ENCODE measurements at regions not wholly inside any gene's neighbourhood (a gene's known extent, or its start where the extent isn't known, plus 50 kb on each side); places are given as distances from the start of the nearest gene placed in this dataset.
A peak's percentile ranks its signal among the peaks of the same experiment; 100 is the strongest.

DNA sequence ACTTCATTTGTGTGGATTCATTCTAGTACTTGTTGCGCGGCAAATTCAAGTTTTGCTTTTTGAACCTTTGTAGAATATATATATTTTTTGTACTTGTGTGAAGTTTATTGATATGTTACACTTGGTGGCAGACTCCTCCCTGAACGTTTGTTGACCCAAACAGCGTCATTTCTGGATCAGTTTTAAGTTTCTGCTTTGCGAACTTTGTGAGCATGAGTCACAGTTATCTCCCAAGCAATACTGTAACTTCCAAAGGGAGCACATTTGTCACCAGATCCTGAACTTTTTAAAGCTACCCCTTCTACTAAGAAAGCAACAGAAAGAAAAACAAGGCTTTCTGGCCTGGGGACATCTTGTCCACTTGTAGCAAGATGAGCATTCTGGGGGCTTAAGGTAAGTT is 74.8 kb upstream of the CACNA2D3 start:
- DNase-seq (no peak), ATAC-seq (no peak)
- TF ChIP-seq, protein P1, sequence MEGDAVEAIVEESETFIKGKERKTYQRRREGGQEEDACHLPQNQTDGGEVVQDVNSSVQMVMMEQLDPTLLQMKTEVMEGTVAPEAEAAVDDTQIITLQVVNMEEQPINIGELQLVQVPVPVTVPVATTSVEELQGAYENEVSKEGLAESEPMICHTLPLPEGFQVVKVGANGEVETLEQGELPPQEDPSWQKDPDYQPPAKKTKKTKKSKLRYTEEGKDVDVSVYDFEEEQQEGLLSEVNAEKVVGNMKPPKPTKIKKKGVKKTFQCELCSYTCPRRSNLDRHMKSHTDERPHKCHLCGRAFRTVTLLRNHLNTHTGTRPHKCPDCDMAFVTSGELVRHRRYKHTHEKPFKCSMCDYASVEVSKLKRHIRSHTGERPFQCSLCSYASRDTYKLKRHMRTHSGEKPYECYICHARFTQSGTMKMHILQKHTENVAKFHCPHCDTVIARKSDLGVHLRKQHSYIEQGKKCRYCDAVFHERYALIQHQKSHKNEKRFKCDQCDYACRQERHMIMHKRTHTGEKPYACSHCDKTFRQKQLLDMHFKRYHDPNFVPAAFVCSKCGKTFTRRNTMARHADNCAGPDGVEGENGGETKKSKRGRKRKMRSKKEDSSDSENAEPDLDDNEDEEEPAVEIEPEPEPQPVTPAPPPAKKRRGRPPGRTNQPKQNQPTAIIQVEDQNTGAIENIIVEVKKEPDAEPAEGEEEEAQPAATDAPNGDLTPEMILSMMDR (IDR thresholded peaks at IDR 0.05), result no peak
- H3K9me3 ChIP-seq, result no peaks in the 10 kb centered on the region
- no peaks in the 10 kb centered on the region for H3K36me3 ChIP-seq
- H3K4me3 ChIP-seq, result no peak overlapping the region
- intact Hi-C loops (cut with DNase I), result no loop called here
- H3K4me1 ChIP-seq, result no peaks in the 10 kb centered on the region
- no peak overlapping the region for H3K27ac ChIP-seq
- no peaks in the 10 kb centered on the region for H3K27me3 ChIP-seq (ENCODE audit: low read depth)

DNA sequence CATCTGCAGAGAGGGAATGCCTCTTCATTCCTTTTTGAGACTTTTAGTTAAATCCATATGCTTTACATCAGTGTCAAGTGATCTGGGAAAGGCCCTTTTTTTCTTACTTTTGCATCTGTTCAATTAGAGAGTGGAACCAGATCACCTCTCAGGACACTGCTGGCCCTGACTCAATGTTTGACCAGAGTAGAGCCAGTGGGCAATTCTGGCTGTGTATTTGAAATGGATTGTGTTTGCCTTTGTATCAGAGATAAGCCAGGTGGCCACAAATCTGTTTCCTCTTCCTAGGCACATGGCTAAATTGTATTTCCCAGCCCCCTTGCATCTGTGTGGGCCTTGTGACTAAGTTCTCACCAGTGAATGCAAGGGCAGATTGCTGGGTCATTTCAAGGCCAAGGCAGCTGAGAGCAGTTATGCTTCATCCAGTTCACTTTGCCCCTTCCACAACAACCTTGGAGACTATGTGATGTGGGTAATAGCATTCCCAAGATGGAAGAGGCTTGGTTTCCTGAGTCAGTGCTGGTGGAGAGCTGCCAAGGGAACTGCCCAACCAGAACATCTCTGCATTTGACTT is 75.6 kb upstream of the CACNA2D3 start:
- no peak for DNase-seq
- Histone ChIP-seq H3K4me3 (no peak overlapping the region), H3K27me3 (ENCODE audit: low read depth) (no peaks in the 10 kb centered on the region), H3K36me3 (no peaks in the 10 kb centered on the region), H3K27ac (no peak overlapping the region), H3K9me3 (no peaks in the 10 kb centered on the region), H3K4me1 (no peaks in the 10 kb centered on the region)
- intact Hi-C loops (cut with DNase I), result no loop called here
- TF ChIP-seq, protein P1 (IDR thresholded peaks at IDR 0.05), result no peak
- ATAC-seq, result peak in 1 of 2 donors; percentile 22

DNA sequence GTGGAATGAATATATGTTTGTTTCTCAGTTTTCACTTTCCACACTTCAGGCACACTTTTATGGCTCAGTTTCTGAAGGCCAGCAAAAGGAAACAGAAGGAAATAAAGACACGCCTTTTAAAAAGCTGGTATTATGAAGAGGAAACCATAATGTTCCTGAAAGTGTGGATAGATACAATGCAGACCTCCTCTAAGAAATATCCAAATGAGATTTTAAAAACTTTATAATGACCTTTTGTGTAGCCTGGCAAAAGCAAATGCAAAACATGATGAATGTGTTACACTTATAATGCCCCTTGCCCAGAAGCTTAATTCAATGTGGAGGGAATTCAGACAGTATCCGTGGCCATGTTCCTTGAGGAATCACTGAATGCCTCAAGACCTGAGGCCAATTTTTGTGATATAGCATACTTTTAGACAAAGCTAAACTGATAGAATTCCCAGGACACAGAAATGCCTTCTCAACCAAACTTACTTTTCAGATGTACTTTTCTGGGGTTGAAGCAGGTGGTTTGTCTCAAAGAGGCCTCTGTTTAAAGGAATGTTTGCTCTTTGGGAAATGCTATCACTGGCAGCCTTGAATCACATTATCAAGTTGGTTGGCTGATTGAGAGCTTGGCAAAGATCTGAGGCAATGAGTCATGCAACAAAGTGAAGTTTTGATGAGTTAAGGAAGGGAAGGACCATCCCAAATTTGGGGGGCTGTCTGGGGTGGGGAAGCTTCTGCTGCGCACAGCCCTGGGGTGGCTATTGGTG is 77.1 kb upstream of the CACNA2D3 start:
- intact Hi-C loops (cut with DNase I), result no loop called here
- H3K27ac ChIP-seq, result no peak overlapping the region
- peak in 1 of 2 donors; percentile 11 for ATAC-seq
- TF ChIP-seq, protein P1 (IDR thresholded peaks at IDR 0.05), result no peak
- H3K9me3 ChIP-seq, result no peaks in the 10 kb centered on the region
- no peaks in the 10 kb centered on the region for H3K27me3 ChIP-seq (ENCODE audit: low read depth)
- no peak for DNase-seq
- H3K36me3 ChIP-seq, result no peaks in the 10 kb centered on the region
- no peaks in the 10 kb centered on the region for H3K4me1 ChIP-seq
- H3K4me3 ChIP-seq, result no peak overlapping the region

DNA sequence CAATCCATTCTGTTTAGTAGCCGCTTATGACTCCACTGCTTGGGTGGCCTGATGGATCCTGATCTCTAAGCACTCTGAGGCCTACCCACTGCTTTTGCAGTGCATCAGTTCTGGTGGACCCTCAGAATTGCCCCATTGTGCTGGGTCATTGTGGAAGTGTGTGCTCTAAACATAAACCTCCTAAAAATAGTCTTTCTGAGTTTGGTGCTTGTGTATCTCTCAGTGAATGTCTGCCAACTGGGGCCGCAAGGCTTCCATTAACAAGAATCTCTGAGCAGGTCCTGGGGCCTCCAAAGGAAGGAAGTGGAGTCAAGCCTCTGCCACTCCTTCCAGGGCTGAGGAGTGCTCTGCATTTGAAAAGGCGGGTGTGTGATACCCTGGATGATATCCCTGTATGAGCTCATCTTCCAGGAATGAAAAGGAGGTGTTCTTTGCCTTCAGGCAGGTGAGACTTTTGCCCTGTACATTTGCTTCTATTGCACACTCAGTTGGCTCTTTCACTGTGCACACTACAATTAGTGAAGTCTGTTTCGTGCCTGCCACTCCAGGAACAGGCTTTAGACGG is 80.0 kb upstream of the CACNA2D3 start:
- H3K4me3 ChIP-seq, result no peak overlapping the region
- TF ChIP-seq, protein P1 (IDR thresholded peaks at IDR 0.05), result no peak
- no peaks in the 10 kb centered on the region for H3K36me3 ChIP-seq
- H3K4me1 ChIP-seq, result no peaks in the 10 kb centered on the region
- no peaks in the 10 kb centered on the region for H3K27me3 ChIP-seq (ENCODE audit: low read depth)
- no peak overlapping the region for H3K27ac ChIP-seq
- DNase-seq (no peak), ATAC-seq (peak in 1 of 2 donors; percentile 69)
- no peaks in the 10 kb centered on the region for H3K9me3 ChIP-seq
- intact Hi-C loops (cut with DNase I), result no loop called here

DNA sequence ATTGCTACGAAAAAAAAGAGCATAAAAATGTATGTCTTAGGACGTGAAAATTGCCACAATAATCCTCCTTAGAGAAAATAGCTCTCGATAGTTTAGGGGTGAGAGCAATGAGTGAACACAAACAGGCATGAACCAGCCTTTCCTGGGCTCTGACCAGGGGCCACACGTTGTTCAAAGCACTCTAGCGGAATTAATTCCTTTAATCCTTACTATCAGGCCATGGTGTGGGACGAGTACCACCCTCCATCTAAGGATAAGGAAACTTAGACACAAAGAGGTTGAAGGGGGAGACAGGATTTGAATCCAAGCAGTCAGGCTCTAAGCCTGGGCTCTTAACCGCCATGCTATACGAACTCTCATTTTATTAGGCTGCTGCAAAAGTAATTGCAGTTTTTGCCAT is 81.9 kb upstream of the CACNA2D3 start:
- DNase-seq (no peak), ATAC-seq (no peak)
- Histone ChIP-seq H3K36me3 (no peaks in the 10 kb centered on the region), H3K27ac (no peak overlapping the region), H3K9me3 (no peaks in the 10 kb centered on the region), H3K4me3 (no peak overlapping the region), H3K4me1 (no peaks in the 10 kb centered on the region), H3K27me3 (ENCODE audit: low read depth) (no peaks in the 10 kb centered on the region)
- intact Hi-C loops (cut with DNase I), result no loop called here
- TF ChIP-seq, protein P1 (IDR thresholded peaks at IDR 0.05), result no peak

Measured in lower lobe of right lung (tissue), 2 donors.